H54 (cell line): ENCODE measurements at regions not wholly inside any gene's neighbourhood (a gene's known extent, or its start where the extent isn't known, plus 50 kb on each side); places are given as distances from the start of the nearest gene placed in this dataset.

Source experiments
- DNase-seq: peaks from one replicate; pipeline ENCODE4 v3.0.0; 2011; ENCODE audit warnings: low spot score, mixed read lengths; ENCODE audit not compliant: insufficient read length
- FAIRE-seq: peaks from 3 replicates; lab custom pipeline; 2011; peaks lifted over from hg19 to GRCh38; lab: Jason Lieb, UNC
- POLR2A ChIP-seq: IDR thresholded peaks from 2 replicates; pipeline ENCODE4 v1.6.1; 2011; ENCODE audit warnings: low read depth, mild to moderate bottlenecking, low read length

DNA sequence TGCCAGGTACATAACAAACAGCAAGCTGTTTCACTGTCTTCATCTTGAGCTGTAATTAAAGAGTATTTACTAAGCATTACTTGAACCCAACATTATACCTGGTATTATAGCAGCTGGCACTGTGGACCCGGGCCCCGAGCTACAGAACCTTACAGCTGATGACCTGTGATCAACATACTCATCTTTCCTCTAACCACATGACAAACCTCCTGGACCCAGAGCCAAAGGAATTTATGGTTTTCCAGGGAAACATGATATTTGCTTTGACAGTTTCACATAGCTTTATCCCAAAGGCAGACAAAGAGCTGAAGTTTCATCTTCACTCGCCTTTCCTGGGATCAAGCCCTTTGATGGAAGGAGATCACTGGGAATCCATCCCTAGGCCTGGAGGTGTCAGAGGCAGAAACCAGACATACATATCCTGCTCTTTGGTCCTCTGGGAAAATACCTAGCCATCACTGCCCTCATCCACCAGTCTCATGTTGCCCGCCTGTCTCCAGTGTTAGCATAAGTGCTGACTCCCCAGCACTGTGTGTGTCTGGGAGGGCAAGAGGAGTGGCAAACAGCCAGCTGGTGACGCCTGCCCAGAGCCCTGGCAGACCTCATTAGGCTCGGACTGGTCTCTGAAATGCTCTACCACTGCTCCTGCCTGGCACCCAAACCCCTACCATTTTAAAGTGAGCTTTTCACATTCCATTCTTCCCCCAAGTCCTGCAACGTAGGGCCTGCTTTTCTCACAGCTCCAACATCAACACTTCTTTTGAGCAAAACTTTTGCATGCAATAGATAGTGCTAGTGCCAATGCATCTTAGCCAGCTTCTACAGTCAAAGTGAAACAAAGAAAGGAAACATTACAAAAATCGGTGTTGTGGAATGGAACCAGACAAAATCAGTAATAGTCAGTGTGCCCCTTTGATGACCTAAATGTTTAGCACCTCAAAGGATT is 138.8 kb upstream of the CTAGE1 start:
- no peak for FAIRE-seq
- no peak for DNase-seq
- TF ChIP-seq POLR2A: no peak

DNA sequence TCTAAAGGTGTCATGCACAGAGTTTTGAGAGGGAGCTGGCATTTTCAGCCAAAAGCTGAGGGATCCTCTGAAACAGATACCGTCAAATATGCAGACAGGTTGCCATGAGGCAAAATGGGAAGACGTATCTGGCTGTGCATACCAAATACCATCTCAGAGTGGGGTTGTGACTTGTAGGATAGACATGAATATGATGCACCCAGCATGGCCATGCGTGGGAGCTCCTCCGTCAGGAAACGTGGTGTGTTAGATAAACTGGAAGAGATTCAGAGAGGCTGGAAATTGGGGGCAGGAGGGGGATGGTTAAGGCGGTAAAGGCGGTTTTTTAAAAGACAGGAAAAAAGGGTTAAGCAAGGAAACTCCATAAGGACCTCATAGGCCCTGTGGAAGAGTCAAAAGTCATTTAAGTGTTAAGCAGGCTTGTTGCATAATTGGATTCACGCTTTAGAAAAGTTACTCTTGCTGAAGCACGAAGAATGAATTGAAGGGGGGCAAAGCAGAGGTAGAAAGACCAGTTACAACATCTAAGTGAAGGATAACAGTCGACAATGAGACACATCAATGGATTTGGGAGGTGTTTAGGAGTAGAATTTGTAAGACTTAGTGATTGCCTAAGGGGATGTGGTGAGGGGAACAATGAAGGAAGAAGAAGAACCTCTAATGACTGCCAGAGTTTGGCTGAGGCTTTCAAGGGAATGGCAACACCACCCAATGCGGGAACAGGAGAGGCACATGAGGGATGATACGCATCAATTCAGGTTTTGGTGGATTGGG is 139.6 kb upstream of the CTAGE1 start:
- FAIRE-seq (no peak), DNase-seq (no peak)
- TF ChIP-seq POLR2A: no peak

DNA sequence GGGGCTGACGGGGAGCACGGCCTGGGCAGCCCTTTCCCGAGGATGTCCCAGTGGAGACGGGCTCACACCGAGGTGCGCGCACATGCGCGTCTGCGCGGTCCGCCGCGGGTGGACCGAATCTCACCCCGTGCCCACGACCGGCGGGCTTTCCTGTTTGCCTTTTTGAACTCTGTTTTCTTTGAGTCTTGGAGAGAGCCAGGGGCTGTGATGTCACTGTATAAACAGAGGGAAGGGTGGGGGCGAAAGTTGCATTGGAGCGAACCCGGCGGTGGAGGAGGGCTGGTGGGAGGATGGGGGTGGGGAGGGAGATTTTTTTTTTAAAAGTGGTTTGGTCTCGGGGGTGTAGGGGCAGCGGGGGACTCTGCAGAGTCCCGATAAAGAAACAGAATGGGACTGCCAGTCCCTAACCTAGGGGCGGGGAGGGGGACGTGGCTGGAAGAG is 141.2 kb upstream of the CTAGE1 start:
- TF ChIP-seq POLR2A: no peak
- FAIRE-seq: no peak
- peak; percentile 27 for DNase-seq

DNA sequence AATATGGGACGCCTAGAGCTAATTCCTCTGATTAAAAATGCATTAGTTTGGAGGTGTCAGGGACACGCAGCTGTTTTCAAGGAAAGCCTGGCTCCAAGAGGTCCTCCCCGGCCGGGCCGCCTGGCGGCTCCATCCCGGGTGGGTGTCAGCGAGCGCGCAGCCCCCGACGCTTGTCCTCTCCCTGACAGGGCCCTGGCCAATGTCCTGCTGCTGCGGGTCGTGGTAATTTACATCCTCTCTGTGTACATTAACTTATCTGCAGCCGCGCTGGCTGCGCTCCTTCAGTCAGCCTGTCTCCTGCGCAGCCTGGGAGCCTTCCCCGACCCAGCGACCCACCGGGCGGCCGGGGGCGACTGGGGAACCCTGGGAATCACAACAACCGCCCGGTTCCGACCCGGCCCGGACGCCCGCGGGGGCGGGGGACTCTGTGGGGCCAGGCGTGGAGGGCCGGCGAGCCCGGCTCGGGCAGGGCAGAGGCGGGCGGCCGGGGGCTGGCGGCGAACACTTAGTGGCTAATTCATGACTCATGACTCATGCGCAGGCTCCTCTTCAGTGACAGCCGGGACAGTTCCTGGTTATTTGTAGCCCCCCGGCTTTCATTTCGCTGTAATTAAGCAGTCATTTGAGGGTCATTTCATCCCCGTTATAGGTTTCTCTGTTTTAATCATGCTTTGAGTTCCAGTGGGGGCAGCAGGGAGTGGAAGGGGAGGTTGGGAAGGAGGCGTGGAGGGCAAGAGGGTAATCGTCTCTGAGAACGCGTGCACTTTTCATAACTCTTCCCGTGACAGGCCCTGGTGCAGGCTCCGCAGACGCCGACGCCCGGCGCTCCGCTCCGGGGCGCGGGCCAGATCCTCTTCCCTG is 141.9 kb upstream of the CTAGE1 start:
- DNase-seq (peak; percentile 40), FAIRE-seq (no peak)
- peak; percentile 29; the same call in 1 of the 2 replicates for TF ChIP-seq POLR2A

DNA sequence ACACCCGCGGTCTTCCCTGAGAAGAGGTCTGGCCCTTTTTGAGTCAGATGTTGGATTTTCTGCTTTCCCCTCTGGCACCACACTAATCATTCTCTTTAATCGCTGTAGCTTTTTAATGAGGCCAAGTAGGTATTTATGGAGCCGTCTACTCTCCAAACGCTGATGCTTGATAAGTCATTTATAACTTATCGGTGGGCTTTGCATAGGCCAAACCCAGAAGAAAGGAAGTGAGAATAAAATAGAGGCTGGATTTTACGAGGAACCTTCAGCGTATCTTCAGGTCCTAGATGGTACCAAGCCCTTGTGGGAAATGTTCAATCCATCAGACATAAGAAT is 142.5 kb upstream of the CTAGE1 start:
- DNase-seq (no peak), FAIRE-seq (no peak)
- no peak for TF ChIP-seq POLR2A

DNA sequence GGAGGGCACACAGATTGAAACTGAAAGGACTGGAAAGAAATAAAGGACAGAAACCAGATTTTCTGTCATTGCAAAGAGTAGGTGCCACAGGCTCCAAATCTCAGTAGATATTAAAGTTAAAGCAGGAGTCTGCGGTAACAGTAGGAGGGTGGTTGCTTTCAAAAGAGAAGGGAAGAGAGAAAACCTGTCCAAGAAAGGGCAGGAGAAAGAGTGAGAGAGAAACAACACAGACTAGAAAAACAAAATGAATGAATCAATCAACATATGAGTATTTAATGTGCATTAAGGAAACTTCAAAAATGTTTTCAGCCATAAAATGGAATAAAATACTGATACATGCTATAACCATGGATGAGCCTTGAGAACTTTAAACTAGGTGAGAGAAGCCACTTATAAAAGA is 143.1 kb upstream of the CTAGE1 start:
- TF ChIP-seq POLR2A: no peak
- DNase-seq (no peak), FAIRE-seq (no peak)

DNA sequence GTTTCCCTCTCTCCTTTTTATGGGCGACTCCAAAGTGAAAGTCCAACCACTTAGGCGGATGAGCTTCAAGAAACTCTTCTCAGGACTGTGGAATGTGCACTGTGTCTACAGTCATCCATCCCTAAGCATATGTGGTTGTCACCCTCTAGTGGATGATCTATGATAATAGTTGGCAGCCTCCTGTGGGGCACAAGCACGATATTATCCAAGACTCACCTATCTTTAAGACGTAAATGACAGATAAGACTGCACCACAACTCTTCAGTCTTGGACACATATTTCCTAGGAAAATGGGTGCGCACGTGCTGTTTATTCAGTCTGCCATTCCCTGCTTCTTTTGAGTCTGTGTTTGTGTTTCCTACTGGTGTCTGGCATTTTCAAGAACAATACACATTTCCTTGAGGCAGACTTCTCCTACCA is 145.5 kb upstream of the CTAGE1 start:
- no peak for TF ChIP-seq POLR2A
- peak; percentile 38 for DNase-seq
- FAIRE-seq: peak; percentile 94

DNA sequence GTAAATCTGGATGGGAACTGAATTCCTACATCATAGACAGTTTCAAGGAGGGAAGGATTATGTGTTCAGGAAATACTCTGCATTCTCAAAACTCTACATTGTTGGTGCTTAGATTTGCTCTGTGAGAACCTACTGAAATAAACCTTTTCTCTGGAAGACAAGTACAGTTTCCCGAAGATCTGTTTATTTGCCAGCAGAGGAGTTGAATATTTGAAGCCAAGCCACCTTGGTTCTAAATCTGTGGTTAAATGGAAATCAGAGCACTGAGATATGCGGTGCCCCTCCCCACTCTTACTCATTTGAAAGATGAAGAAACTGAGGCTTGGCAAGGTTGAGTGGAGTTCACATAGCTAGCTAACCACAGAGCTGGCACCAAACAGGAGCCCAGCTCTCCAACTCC is 146.3 kb upstream of the CTAGE1 start:
- no peak for DNase-seq
- no peak for TF ChIP-seq POLR2A
- FAIRE-seq: no peak

DNA sequence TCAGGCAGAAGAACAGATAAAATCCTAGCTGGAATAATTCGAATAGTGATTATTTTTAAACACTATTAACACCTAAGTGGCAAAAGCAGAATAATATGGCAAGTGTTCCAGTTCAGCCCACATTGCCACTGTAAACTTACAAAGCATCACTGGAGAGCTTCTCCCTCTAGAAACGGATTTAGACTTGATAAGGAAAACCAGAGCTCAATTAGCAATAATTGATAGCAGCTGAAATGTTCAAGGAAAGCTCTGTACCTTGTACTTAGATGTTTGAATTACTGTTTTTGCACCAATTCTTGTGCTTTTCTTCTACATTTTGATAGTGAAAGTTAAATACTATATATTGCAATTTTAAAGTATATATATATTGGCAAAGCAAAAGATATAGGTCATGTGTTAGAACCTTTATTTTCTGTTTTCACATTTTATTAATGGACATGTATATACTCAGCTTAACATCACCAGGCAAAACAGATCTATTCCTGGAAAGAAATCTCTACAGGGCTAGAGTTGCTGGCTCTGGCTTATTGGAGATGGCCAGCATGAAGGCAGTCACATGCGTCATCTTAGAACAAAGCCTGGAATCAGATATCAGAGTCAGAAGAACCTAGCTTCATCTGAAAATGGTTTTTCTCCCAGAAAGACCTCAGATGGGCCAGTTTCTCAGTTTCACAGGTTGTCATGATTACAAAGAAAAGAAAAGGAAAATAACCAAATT is 149.1 kb upstream of the CTAGE1 start:
- no peak for FAIRE-seq
- DNase-seq: no peak
- TF ChIP-seq POLR2A: no peak

DNA sequence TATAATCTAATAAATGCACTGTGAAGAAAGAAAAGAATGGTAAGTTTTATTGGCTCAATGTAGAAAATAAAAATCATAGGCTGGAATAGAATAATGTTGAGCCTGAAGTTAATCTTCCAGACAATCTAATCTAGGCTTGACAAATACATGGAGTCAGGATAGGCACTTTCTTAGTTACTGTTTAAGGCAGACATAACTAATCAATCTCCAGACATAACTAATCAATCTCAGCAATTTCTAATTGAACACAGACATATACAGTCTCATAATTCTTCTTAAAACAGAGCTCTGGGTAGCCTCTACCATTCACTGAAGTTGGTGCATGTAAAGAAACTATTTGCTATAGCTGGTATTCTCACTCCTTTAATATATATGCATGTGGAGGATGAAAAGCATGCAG is 150.1 kb upstream of the CTAGE1 start:
- no peak for DNase-seq
- FAIRE-seq: no peak
- TF ChIP-seq POLR2A: no peak

DNA sequence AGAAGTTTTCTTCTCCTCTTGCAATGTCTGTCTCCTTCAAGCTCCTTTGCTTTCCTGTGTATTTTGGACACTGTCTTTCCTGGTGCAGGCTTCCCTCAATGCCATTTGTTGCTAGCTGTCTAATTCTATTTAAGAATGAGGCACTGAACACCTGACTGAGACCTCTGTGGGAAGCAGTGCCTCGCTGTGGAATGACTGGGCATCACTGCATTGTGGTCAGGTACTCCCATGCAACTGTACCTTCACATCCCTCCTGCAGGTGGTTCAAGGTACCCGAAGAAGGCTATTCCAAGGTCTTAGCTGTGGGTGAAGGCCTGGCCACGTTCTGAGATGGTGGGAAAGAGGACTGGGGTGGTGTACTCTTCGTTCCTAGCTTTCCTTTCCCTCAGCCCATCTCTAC is 152.8 kb upstream of the CTAGE1 start:
- no peak for TF ChIP-seq POLR2A
- FAIRE-seq (no peak), DNase-seq (no peak)

DNA sequence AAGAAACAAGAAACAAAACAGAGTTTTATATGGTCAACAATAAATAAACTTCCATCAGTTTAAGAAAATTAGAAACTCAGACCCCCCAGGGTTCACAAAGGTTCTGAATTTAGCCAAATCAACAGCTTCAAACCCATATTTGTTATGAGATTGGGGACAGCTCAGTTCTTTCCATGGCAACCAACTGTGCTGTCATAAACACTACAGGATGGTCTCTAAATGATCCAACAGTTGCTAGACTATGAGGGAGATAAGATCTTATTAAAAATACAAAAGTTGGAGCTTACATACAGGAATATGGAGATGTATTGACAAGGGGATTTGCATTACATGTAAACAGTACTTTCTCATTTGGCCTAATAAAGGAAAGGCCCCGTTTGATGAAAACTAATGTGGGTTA is 154.6 kb upstream of the CTAGE1 start:
- FAIRE-seq (no peak), DNase-seq (no peak)
- no peak for TF ChIP-seq POLR2A

DNA sequence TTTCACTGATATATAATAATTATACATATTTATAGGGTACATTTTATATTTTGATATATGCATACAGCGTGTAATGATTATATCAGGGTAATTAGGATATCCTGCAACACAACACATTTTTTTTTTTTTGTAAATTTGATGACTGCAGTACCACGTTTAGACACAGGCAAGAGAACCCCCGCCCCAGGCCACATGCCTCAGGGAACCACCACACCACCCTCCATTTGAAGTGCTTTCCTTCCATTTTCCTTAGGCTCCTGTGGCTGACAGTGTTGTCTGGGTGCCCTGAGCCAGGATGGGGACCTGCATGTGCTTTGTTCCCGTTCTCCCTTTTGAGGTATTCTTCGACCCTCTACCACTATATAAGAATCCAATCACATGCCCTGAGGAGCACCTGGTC is 161.6 kb upstream of the CTAGE1 start:
- DNase-seq (no peak), FAIRE-seq (no peak)
- no peak for TF ChIP-seq POLR2A

DNA sequence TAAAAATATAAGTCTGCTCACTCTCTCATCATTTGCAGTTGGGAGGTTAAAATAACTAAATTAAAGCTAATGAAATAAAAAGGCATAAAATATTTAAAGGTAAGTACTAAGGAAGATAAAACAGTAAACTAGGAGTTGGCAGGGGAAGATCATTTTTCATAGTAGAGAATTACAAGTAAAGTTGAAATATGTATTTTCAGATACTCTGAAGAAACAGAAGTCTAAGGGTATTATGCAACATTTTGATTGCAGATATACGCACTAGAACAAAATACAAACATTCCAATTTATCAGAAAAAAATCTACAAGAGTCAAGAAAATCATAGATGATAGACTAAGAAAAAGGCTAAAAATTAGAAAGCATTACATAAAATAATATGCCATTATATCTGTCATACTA is 167.6 kb upstream of the CTAGE1 start:
- FAIRE-seq (no peak), DNase-seq (no peak)
- TF ChIP-seq POLR2A: no peak
